GM12878 (cell line): ENCODE measurements at regions not wholly inside any gene's neighbourhood (a gene's known extent, or its start where the extent isn't known, plus 50 kb on each side); places are given as distances from the start of the nearest gene placed in this dataset.
"Not testable (repeated sequence)": the region's sequence is repeated elsewhere in the genome, so short reads cannot be mapped to it uniquely, and the experiment has no call there.

Source experiments
- ATF7 ChIP-seq: fragments of 450-650 bp; IDR thresholded peaks from 2 replicates; pipeline ENCODE4 v1.6.1; 2016; ENCODE audit warnings: low read depth, mild to moderate bottlenecking
- BCL3 ChIP-seq: IDR thresholded peaks from 2 replicates; pipeline ENCODE4 v1.6.1; 2011; ENCODE audit warnings: borderline replicate concordance, low read depth, mild to moderate bottlenecking, moderate library complexity, low read length; ENCODE audit not compliant: insufficient read depth, poor library complexity, severe bottlenecking
- CEBPB ChIP-seq, 2 experiments: fragments of 150-350 bp in 1 of 2; IDR thresholded peaks; 2 replicates each; pipeline ENCODE4 v1.6.1; 2012 to 2014; ENCODE audit warnings: low read depth in 2 of 2, low read length in 2 of 2, borderline replicate concordance in 1 of 2, inconsistent platforms in 1 of 2
- CHD2 ChIP-seq: IDR thresholded peaks from 2 replicates; pipeline ENCODE4 v1.6.1; 2011; ENCODE audit warnings: low read depth, low read length, improper control_type of control experiment, borderline replicate concordance
- MXI1 ChIP-seq: fragments of 150-350 bp; IDR thresholded peaks from 2 replicates; pipeline ENCODE4 v1.6.1; 2011; ENCODE audit warnings: low read depth, mild to moderate bottlenecking, inconsistent platforms, low read length, improper control_type of control experiment
- PAX8 ChIP-seq: fragments of 450-650 bp; IDR thresholded peaks from 2 replicates; pipeline ENCODE4 v1.6.1; 2017; ENCODE audit warnings: mild to moderate bottlenecking, moderate library complexity
- POU2F2 ChIP-seq: IDR thresholded peaks from 3 replicates; pipeline ENCODE4 v1.6.1; 2011; ENCODE audit warnings: low read depth, mild to moderate bottlenecking, low read length, borderline replicate concordance
- SIN3A ChIP-seq: IDR thresholded peaks from 2 replicates; pipeline ENCODE4 v1.6.1; 2012; ENCODE audit warnings: low read depth, low read length, improper control_type of control experiment
- SRF ChIP-seq, 2 experiments: IDR thresholded peaks; 2 replicates each; pipeline ENCODE4 v1.6.1; 2011; ENCODE audit warnings: low read depth in 2 of 2, low read length in 2 of 2, mild to moderate bottlenecking in 1 of 2, moderate library complexity in 1 of 2
- STAT3 ChIP-seq: IDR thresholded peaks from 2 replicates; pipeline ENCODE4 v1.6.1; 2011; ENCODE audit warnings: low read depth, low read length, improper control_type of control experiment
- SUZ12 ChIP-seq: fragments of 200-600 bp; sonication (generic); IDR thresholded peaks from one replicate; pipeline ENCODE4 v1.6.1; 2018; ENCODE audit warnings: antibody characterized with exemption, mild to moderate bottlenecking; ENCODE audit not compliant: unreplicated experiment
- ZSCAN29 ChIP-seq: fragments of 450-650 bp; IDR thresholded peaks from 2 replicates; pipeline ENCODE4 v1.6.1; 2017; ENCODE audit warnings: mild to moderate bottlenecking, moderate library complexity
- TF ChIP-seq, protein P1 (sequence below): fragments of 450-650 bp; IDR thresholded peaks from 2 replicates; pipeline ENCODE4 v1.6.1; 2017; ENCODE audit warnings: mild to moderate bottlenecking
- TF ChIP-seq, protein P2 (sequence below), 3 experiments: IDR thresholded peaks in 2 of 3; conservative IDR thresholded peaks in 1 of 3; 2 replicates each; pipeline ENCODE4 v1.5.1; 2011; ENCODE audit warnings: low read depth in 3 of 3, low read length in 3 of 3, mild to moderate bottlenecking in 3 of 3, control low read depth in 2 of 3, moderate library complexity in 2 of 3, inconsistent platforms in 1 of 3, mixed read lengths in 1 of 3; ENCODE audit not compliant: control insufficient read depth in 2 of 3, insufficient read depth in 1 of 3; ENCODE audit errors: extremely low read depth in 1 of 3

DNA sequence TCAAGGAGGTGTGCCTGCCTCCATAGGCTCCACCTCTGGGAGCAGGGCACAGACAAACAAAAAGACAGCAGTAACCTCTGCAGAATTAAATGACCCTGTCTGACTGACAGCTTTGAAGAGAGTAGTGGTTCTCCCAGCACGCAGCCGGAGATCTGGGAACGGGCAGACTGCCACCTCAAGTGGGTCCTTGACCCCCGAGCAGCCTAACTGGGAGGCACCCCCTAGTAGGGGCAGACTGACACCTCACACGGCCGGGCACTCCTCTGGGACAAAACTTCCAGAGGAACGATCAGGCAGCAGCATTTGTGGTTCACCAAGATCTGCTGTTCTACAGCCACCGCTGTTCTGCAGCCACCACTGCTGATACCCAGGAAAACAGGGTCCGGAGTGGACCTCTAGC, 378.2 kb downstream of the PTH2R start:
- not testable (repeated sequence) for TF ChIP-seq CEBPB (IDR thresholded peaks at IDR 0.05; ENCODE audit: borderline replicate concordance in 1 of 2, low read depth in 2 of 2, low read length in 2 of 2); CHD2; ATF7; SIN3A; MXI1; ZSCAN29; SRF (IDR thresholded peaks at IDR 0.05; ENCODE audit: low read depth in 2 of 2, low read length in 2 of 2); STAT3; PAX8; POU2F2; SUZ12; BCL3
- TF ChIP-seq, protein P1, sequence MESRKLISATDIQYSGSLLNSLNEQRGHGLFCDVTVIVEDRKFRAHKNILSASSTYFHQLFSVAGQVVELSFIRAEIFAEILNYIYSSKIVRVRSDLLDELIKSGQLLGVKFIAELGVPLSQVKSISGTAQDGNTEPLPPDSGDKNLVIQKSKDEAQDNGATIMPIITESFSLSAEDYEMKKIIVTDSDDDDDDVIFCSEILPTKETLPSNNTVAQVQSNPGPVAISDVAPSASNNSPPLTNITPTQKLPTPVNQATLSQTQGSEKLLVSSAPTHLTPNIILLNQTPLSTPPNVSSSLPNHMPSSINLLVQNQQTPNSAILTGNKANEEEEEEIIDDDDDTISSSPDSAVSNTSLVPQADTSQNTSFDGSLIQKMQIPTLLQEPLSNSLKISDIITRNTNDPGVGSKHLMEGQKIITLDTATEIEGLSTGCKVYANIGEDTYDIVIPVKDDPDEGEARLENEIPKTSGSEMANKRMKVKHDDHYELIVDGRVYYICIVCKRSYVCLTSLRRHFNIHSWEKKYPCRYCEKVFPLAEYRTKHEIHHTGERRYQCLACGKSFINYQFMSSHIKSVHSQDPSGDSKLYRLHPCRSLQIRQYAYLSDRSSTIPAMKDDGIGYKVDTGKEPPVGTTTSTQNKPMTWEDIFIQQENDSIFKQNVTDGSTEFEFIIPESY: not testable (repeated sequence)
- TF ChIP-seq, protein P2, sequence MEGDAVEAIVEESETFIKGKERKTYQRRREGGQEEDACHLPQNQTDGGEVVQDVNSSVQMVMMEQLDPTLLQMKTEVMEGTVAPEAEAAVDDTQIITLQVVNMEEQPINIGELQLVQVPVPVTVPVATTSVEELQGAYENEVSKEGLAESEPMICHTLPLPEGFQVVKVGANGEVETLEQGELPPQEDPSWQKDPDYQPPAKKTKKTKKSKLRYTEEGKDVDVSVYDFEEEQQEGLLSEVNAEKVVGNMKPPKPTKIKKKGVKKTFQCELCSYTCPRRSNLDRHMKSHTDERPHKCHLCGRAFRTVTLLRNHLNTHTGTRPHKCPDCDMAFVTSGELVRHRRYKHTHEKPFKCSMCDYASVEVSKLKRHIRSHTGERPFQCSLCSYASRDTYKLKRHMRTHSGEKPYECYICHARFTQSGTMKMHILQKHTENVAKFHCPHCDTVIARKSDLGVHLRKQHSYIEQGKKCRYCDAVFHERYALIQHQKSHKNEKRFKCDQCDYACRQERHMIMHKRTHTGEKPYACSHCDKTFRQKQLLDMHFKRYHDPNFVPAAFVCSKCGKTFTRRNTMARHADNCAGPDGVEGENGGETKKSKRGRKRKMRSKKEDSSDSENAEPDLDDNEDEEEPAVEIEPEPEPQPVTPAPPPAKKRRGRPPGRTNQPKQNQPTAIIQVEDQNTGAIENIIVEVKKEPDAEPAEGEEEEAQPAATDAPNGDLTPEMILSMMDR (IDR thresholded peaks at IDR 0.05 in 2 of 3, conservative IDR thresholded peaks at IDR 0.05 in 1 of 3; ENCODE audit: control insufficient read depth in 2 of 3, extremely low read depth in 1 of 3, insufficient read depth in 1 of 3, low read depth in 3 of 3, low read length in 3 of 3): not testable (repeated sequence)
